ENCODE measurements at regions not wholly inside any gene's neighbourhood (a gene's known extent, or its start where the extent isn't known, plus 50 kb on each side); places are given as distances from the start of the nearest gene placed in this dataset.

DNA sequence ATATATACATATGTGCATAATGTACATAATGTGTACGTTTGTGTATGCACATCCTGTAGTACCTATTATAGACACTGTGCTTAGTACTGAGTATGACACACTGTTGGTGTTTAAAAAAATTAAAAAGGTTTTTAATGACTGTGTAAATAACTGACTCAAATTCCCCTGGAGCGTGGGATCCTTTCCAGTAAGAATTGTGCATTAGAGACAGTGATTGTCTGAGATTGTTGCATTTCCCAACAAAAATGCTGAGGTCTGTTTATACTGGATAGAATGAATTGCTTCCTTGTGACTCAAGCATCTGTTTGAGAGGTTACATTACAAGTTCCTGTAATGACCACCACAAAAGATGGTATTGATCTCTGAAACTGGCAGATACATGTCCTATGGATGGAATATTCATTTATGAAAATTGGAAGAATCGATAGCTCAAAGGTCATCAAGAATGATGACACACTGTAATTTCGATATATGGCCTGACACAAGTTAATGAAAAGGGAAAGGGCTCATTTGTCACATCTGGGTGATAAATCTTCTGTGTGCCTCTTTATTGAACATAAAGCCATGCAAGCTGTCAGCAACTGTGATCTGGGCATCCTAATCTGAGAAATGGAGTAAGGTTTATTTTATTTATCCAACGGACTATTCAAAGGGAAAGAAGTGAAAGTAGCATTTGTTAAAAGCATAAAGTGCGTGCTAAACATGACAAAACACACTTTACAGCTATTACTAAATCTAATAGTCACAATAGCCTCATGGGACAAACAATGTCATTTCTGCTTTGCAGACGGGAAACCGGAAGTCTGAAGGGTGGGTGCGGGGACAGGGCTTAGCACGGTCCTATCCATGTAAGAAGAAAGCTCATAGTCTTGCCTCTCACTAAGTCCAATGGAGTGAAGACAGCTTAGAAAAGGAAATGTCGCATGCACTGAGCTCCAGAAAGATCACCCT is 228.8 kb downstream of the CDH11 start:
- peaks cover 0 to 1% (median 0%) of the 10 kb centered on the region in 3 donors for H3K4me1 Mint-ChIP-seq
- H3K9me3 Mint-ChIP-seq = peaks cover 2 to 9% (median 4%) of the 10 kb centered on the region in 3 donors
- no peaks in the 10 kb centered on the region for H3K27me3 Mint-ChIP-seq
- no peak overlapping the region for H3K27ac Mint-ChIP-seq
- H3K36me3 Mint-ChIP-seq = no peaks in the 10 kb centered on the region
- H3K4me3 Mint-ChIP-seq = no peak overlapping the region

DNA sequence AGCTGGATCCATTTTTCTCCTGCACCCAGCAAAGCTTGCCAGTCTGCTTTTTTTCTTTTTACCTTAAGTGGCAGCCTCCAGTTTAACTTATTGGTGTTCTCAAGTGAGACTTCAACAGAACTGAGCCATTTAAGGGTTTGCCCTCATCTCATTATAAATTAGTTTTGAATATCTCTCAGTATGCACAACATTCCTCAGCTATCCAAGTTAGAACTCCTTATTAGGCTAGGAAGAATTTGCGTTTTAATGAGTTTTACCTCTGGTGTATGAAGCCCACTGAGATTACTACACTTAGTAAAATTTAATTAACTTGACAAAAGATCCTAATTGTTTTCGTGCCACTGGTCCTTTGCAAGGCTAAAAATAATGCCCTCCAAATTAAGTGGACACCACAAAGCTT is 232.4 kb downstream of the CDH11 start:
- Mint-ChIP-seq H3K27ac (no peak overlapping the region), H3K4me3 (no peak overlapping the region), H3K36me3 (no peaks in the 10 kb centered on the region), H3K27me3 (no peaks in the 10 kb centered on the region), H3K4me1 (no peaks in the 10 kb centered on the region), H3K9me3 (peaks cover 2 to 4% (median 3%) of the 10 kb centered on the region in 3 donors)

DNA sequence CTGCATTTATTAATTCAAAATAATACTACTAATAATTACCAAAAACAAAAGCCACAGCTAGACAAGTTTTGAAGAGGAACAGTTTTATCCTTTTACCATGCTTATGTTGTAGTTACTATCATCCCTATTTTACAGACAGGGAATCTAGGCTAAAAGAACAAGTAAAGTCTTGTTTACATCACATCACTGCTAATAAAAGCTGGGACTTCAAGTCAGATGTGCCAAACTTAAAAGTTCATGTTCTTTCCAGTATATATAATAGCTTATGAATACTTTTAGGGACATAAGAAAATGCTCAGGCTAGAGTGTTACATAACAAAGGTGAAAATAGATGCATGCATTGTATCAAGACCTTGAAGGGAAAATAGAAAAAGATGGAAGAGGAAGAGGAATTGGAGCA is 234.2 kb downstream of the CDH11 start:
- Mint-ChIP-seq H3K4me1 (no peaks in the 10 kb centered on the region), H3K4me3 (no peak overlapping the region), H3K36me3 (no peaks in the 10 kb centered on the region), H3K27ac (no peak overlapping the region), H3K27me3 (no peaks in the 10 kb centered on the region), H3K9me3 (peaks cover 4 to 7% (median 5%) of the 10 kb centered on the region in 3 donors)

DNA sequence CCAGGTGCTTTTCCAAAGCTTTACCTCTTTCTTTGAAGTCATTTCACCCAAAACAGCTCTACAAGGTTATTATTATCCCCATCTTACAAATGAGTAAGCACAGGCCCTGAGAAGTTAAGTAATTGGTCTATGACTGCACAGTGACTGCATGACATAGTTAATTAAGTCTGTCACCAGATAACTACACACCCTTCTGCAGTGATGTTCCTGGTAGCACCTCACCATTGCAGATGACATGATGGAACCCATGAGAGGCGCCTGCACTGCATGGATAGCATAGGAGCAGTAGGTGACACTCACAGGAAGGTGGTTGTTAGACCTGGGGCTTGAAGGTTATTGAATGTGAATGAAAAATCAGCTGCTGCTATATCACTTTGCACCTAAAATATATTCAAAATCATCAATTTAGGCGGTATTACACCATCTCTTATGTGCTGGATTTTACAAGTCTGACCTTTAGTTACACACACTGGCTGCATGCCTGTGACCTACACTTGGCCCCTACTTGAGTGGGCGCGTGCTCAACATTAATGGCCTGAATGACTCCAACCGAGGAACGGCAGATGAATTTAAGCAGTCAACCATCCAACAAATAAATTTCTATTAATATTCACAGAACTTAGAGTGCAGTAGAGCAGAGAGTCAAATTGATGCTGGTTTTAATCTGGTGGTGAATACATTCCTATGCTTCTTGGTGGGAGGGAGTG is 239.6 kb downstream of the CDH11 start:
- Mint-ChIP-seq H3K9me3 (peaks cover 0 to 8% (median 3%) of the 10 kb centered on the region in 3 donors), H3K4me1 (no peaks in the 10 kb centered on the region), H3K27ac (no peak overlapping the region), H3K4me3 (no peak overlapping the region), H3K27me3 (no peaks in the 10 kb centered on the region), H3K36me3 (no peaks in the 10 kb centered on the region)

DNA sequence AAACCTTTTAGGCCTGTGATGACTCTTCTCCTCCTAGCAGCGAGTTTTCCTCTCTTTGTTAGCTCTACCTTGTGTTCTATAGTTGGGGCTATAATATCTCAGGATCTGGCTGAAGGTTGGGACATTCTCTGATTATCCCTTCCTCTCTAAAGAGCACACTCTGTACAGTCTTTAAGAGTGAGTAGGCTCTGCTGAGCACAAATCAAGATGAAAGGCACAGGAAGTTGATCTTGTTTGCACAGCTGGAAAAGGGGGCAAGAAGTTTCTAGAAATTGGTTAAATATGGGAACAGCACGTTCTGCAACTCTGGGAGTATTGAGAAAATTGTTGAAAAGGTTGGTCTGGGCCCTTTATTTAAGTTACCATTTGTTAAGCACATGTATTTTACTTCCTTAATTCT is 240.9 kb downstream of the CDH11 start:
- Mint-ChIP-seq H3K4me1 (no peaks in the 10 kb centered on the region), H3K4me3 (no peak overlapping the region), H3K27me3 (no peaks in the 10 kb centered on the region), H3K27ac (no peak overlapping the region), H3K9me3 (peaks cover 0 to 13% (median 3%) of the 10 kb centered on the region in 3 donors), H3K36me3 (no peaks in the 10 kb centered on the region)

DNA sequence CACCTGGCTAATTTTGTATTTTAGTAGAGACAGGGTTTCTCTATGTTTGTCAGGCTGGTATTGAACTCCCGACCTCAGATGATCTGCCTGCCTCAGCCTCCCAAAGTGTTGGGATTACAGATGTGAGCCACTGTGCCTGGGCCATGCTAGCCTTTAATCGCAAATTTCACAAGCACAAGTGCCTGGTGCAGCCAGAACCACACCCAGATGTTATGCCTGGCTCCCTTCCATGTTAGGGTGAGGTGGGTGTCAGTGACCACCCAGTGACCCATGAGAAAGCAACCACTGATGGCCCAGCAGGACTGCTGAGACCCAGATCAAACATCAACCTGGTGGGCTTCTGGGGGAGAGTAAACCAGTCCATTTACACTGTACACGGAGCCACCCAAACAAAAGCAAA is 241.9 kb downstream of the CDH11 start:
- Mint-ChIP-seq H3K9me3 (peaks cover 3 to 16% (median 4%) of the 10 kb centered on the region in 3 donors), H3K27me3 (no peaks in the 10 kb centered on the region), H3K36me3 (no peaks in the 10 kb centered on the region), H3K4me3 (no peak overlapping the region), H3K4me1 (no peaks in the 10 kb centered on the region), H3K27ac (no peak overlapping the region)

DNA sequence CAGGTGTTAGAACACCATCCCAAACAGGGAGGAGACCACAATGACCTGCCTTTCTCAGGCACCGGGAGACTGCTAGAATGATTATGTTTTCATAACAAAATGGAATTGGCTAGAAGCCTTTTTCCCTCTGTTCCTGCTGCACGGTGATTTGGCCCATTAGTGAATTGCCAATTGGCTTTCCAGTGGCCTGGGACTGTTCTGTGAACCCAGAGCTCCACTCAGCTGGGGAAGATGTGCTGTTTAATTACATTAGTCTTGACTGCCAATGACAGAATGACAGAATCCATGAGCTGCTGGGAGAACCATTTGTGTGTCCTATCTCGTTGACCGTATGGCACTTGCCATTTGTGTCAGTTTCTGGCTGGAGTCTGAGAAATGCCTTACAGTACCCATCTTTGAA is 242.9 kb downstream of the CDH11 start:
- Mint-ChIP-seq H3K36me3 (no peaks in the 10 kb centered on the region), H3K9me3 (peaks cover 0 to 16% (median 4%) of the 10 kb centered on the region in 3 donors), H3K4me1 (no peaks in the 10 kb centered on the region), H3K27me3 (no peaks in the 10 kb centered on the region), H3K27ac (no peak overlapping the region), H3K4me3 (no peak overlapping the region)

DNA sequence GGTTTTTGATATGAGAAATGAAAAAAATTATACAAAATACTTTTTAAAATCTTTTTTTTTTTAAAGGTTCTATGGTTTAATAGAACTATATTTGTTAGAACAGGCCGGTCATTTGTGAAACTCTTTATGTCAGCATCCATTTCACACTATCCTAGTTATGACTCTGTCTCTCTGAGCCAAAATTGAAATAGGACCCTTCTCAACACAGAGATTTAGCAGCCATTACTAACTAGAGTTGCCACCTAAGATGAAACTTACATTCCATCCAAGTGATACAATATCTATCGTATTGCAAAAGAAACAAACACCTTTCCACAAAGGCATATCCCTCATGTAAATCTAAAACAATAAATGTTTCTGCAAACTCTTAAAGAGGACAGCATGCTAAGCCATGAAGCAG is 249.8 kb downstream of the CDH11 start:
- no peaks in the 10 kb centered on the region for H3K4me1 Mint-ChIP-seq
- no peak overlapping the region for H3K27ac Mint-ChIP-seq
- H3K27me3 Mint-ChIP-seq = no peaks in the 10 kb centered on the region
- H3K36me3 Mint-ChIP-seq = no peaks in the 10 kb centered on the region
- H3K9me3 Mint-ChIP-seq = peaks cover 2 to 24% (median 11%) of the 10 kb centered on the region in 3 donors
- H3K4me3 Mint-ChIP-seq = no peak overlapping the region

DNA sequence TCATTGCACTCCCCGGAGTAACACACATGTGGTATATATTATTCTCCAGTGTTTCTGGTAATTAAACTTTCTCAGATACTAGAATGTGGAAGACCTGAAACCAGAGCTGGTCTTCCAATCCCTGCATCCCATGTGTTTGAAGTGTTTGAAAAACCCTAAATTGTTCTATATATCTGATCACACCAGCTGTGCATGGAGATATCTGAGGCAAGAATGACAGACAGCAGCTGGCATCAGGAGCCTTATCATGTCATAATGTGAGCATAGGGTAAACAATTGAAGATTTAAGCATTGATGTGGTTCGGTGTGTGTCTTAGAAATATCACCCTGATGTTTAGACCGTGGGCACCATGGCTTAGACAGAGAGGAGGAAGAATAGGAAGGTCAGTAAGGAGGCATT is 251.0 kb downstream of the CDH11 start:
- no peak overlapping the region for H3K27ac Mint-ChIP-seq
- no peaks in the 10 kb centered on the region for H3K27me3 Mint-ChIP-seq
- H3K4me3 Mint-ChIP-seq = no peak overlapping the region
- no peaks in the 10 kb centered on the region for H3K36me3 Mint-ChIP-seq
- H3K9me3 Mint-ChIP-seq = peaks cover 2 to 20% (median 11%) of the 10 kb centered on the region in 3 donors
- no peaks in the 10 kb centered on the region for H3K4me1 Mint-ChIP-seq

DNA sequence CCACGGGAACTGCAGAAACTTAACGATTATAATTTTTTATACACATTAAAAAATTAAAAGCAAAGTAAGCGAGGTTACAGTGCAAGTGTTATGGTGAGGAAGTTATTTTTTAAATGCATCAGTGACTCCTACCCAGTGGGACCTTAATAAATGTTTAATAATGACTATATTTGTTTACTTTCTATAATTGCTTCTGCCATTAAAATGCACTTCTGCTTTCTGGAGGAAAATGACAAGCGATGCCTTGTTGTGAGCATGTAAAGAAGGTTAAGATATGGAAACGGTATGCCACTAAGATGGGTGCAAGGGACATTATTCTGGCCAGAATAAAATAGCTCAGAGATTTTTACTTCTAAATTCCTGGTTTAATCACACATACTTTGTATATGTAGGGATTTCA is 252.1 kb downstream of the CDH11 start:
- Mint-ChIP-seq H3K4me1 (no peaks in the 10 kb centered on the region), H3K4me3 (no peak overlapping the region), H3K9me3 (peaks cover 2 to 17% (median 7%) of the 10 kb centered on the region in 3 donors), H3K36me3 (no peaks in the 10 kb centered on the region), H3K27ac (no peak overlapping the region), H3K27me3 (no peaks in the 10 kb centered on the region)

DNA sequence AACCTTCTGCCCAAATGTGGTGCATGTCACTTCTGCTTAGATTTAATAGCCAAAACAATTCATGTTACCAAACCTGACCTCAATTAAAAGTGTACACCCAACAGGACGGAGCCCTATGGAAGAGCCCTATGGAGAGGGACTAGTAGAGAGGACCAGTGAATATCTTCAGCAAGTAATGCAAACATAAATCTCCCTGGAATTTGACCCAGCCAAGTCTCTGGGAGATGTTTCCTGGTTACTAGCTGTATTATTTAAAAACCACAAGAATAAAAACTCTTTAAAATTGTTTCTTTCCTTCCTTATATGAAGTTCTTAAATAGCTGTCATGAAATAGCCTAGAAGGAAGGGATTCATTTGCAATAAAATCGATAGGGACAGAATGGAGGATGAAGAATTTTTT is 255.8 kb downstream of the CDH11 start:
- no peaks in the 10 kb centered on the region for H3K27me3 Mint-ChIP-seq
- peaks cover 4 to 14% (median 9%) of the 10 kb centered on the region in 3 donors for H3K9me3 Mint-ChIP-seq
- no peaks in the 10 kb centered on the region for H3K4me1 Mint-ChIP-seq
- no peaks in the 10 kb centered on the region for H3K36me3 Mint-ChIP-seq
- H3K4me3 Mint-ChIP-seq = no peak overlapping the region
- H3K27ac Mint-ChIP-seq = no peak overlapping the region

DNA sequence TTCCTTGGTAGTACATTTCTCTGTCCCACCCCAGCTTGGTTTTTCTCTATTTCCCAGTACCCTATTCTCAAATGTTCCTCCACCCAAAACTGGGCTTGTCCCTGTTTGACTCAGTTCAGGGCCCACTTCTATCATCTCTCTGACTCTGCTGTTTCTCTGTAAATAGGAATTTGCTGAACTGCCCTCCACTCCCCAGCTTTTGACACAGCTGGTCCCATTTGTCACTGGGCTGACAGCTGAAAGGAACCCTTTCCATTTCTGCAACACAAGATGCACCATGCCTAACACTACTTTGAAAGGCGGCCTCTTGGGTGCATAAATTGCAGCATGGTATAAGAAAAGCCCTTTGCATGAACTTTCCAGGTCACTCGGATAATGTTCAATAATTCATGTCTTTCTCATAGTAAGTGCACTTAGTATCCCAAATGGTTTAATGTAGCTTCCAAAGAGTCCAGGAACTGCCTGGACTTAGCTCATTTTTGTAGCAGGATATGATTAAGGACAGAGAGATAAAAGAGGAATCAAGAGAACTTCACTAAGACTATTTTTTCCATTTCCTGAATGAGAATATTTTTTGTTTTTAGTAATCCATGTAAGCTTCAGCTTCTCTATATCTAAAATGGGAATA is 256.7 kb downstream of the CDH11 start:
- no peaks in the 10 kb centered on the region for H3K27me3 Mint-ChIP-seq
- no peaks in the 10 kb centered on the region for H3K4me1 Mint-ChIP-seq
- no peak overlapping the region for H3K27ac Mint-ChIP-seq
- H3K9me3 Mint-ChIP-seq = peaks cover 5 to 10% (median 9%) of the 10 kb centered on the region in 3 donors
- H3K4me3 Mint-ChIP-seq = no peak overlapping the region
- H3K36me3 Mint-ChIP-seq = no peaks in the 10 kb centered on the region

DNA sequence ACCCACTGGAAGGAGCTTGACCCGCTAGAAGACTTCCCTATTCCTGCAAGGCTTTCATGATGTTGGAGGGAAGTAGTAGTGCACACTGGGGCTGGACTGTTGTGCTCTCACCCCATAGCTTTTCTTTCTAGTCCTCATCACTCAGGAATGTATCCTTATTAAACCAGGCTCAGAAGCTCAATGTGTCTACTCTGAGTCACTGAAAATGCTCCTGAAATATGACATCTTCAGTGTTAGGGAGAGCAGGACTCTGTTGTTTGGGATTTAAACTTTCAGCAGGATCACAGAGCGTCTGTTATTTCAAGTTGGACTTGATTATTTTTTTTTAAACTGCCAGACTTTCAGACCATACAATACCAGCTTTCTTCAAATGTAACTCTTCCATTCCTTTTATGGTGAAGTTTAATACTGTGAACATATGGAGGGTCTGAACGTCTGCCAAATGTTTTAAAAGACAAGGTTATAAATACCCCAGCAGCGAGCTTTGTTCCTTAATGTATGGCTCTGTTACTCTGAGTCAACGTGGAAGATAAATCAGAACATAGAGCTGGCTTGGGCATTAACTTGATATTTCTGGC is 257.5 kb downstream of the CDH11 start:
- H3K9me3 Mint-ChIP-seq = peaks cover 5 to 10% (median 9%) of the 10 kb centered on the region in 3 donors
- H3K27me3 Mint-ChIP-seq = no peaks in the 10 kb centered on the region
- no peak overlapping the region for H3K4me3 Mint-ChIP-seq

DNA sequence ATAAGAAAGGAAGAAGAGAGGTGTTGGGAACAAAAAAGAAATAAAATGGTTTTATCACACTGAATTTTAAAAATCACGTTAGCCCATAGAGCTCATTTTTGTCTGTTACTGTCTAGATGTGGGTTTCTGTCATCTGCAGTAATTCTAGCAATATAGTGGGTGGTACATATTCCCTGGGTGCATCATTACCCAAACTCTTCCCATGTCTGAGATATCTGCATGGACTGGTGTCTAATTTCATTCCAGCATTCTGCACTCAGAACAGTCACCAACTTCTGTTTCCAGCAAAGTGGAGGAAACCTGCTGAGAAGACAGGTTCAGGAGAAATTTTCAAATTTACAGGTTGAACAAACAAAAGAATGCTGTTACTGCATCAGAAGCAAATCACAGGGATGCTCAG is 263.8 kb downstream of the CDH11 start:
- Mint-ChIP-seq H3K4me1 (no peaks in the 10 kb centered on the region), H3K27ac (no peak overlapping the region), H3K36me3 (peaks cover 1% of the 10 kb centered on the region), H3K27me3 (no peaks in the 10 kb centered on the region), H3K4me3 (no peak overlapping the region), H3K9me3 (peaks cover 3 to 11% (median 10%) of the 10 kb centered on the region in 3 donors)

More for the DNA sequence above, 257.5 kb downstream of the CDH11 start:
- H3K36me3 Mint-ChIP-seq = no peaks in the 10 kb centered on the region
- H3K4me1 Mint-ChIP-seq = no peaks in the 10 kb centered on the region
- H3K27ac Mint-ChIP-seq = no peak overlapping the region

DNA sequence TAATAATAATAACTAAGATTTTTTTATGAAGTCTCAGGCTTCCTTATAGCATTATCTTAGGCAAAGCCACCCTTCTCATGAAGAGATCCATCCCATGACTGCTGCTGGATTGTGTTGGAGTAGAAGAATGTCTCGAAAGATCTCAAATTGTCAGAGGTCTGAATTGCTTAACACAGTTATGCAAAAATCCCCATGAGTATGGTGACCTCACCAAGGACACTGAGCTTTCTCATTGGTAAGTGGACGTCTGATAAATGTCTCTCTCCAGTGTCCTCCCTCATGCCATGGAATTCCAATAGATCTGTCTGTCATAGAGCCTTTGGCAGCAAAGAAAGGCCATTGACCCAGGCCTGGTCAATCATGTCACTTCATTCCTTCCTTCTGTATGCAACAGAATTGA is 264.5 kb downstream of the CDH11 start:
- no peak overlapping the region for H3K4me3 Mint-ChIP-seq
- H3K9me3 Mint-ChIP-seq = peaks cover 3 to 11% (median 10%) of the 10 kb centered on the region in 3 donors
- no peak overlapping the region for H3K27ac Mint-ChIP-seq
- no peaks in the 10 kb centered on the region for H3K27me3 Mint-ChIP-seq
- peaks cover 1% of the 10 kb centered on the region for H3K36me3 Mint-ChIP-seq
- H3K4me1 Mint-ChIP-seq = no peaks in the 10 kb centered on the region
